A549 (cell line): ENCODE measurements at regions not wholly inside any gene's neighbourhood (a gene's known extent, or its start where the extent isn't known, plus 50 kb on each side); places are given as distances from the start of the nearest gene placed in this dataset.

ENCODE experiments used
- ATAC-seq, 2 experiments: fragments of 200-7000 bp in 1 of 2; fragments of >200 bp in 1 of 2; cut with Nextera tagmentation in 1 of 2; cut with Tn5 transposase in 1 of 2; 3 replicates each; pipeline versions ENCODE4 v1.8.0 to v1.9.1; 2018 to 2020; ENCODE audit warnings: mild to moderate bottlenecking in 1 of 2, moderate library complexity in 1 of 2
- CTCF ChIA-PET: fragments of 300-600 bp; sonication (Branson Sonifier 250); formaldehyde crosslinking; extraction: SDS; loops from one replicate; lab custom pipeline; 2021; ENCODE audit warnings: antibody characterized with exemption, inconsistent platforms; lab: Yijun Ruan, JAX
- POLR2A ChIA-PET: fragments of 350-600 bp; formaldehyde crosslinking; extraction: SDS; loops from one replicate; lab custom pipeline; 2021; ENCODE audit warnings: antibody characterized with exemption, inconsistent platforms; lab: Yijun Ruan, JAX
- DNase-seq, 2 experiments: peaks; one replicate each; pipeline versions ENCODE4 v3.0.0 to v3.0.0-alpha.2; 2011 to 2016; ENCODE audit warnings: low read depth in 1 of 2, low spot score in 1 of 2
- FAIRE-seq: peaks from 2 replicates; lab custom pipeline; 2011; peaks lifted over from hg19 to GRCh38; lab: Jason Lieb, UNC
- H3K27ac ChIP-seq, 2 experiments: fragments of >200 bp; sonication (Bioruptor Twin); formaldehyde crosslinking; 3 replicates each; pipeline ENCODE4 v1.5.1; 2016 to 2017
- H3K4me1 ChIP-seq: fragments of >200 bp; sonication (Bioruptor Twin); formaldehyde crosslinking; 3 replicates; pipeline ENCODE4 v1.6.1; 2016
- H3K4me2 ChIP-seq: fragments of >200 bp; sonication (Bioruptor Twin); formaldehyde crosslinking; 3 replicates; pipeline ENCODE4 v1.6.1; 2016
- H3K4me3 ChIP-seq: fragments of >200 bp; sonication (Bioruptor Twin); formaldehyde crosslinking; 3 replicates; pipeline ENCODE4 v1.5.1; 2016
- H3K9me3 ChIP-seq: fragments of >200 bp; sonication (Bioruptor Twin); formaldehyde crosslinking; 3 replicates; pipeline ENCODE4 v1.6.1; 2016
- ATOH8 ChIP-seq: fragments of 250-450 bp; sonication (Bioruptor Pico); IDR thresholded peaks from 2 replicates; pipeline ENCODE4 v1.5.0; 2020; ENCODE audit warnings: low read depth, mild to moderate bottlenecking, moderate library complexity
- BHLHE40 ChIP-seq: IDR thresholded peaks from 2 replicates; pipeline ENCODE4 v1.6.1; 2012; ENCODE audit warnings: low read depth, low read length, inconsistent platforms
- CBX2 ChIP-seq: fragments of 200-600 bp; sonication (generic); IDR thresholded peaks from 2 replicates; pipeline ENCODE4 v1.6.1; 2016; ENCODE audit warnings: low read depth, mild to moderate bottlenecking, borderline replicate concordance
- CEBPB ChIP-seq, 2 experiments: fragments of >200 bp in 1 of 2; sonication (Bioruptor Twin) in 1 of 2; formaldehyde crosslinking in 1 of 2; IDR thresholded peaks; 2 replicates each; pipeline ENCODE4 v1.6.1; 2012 to 2016
- E2F6 ChIP-seq: IDR thresholded peaks from 2 replicates; pipeline ENCODE4 v1.6.1; 2012; ENCODE audit warnings: low read depth, borderline replicate concordance
- EHF ChIP-seq: fragments of 250-450 bp; sonication (Bioruptor Pico); IDR thresholded peaks from 2 replicates; pipeline ENCODE4 v1.5.0; 2020; ENCODE audit warnings: mild to moderate bottlenecking
- FOXS1 ChIP-seq: fragments of 250-450 bp; sonication (Bioruptor Pico); IDR thresholded peaks from 2 replicates; pipeline ENCODE4 v1.5.0; 2020; ENCODE audit warnings: mild to moderate bottlenecking, moderate library complexity
- GATA3 ChIP-seq: IDR thresholded peaks from 2 replicates; pipeline ENCODE4 v1.6.1; 2012; ENCODE audit warnings: borderline replicate concordance
- HDAC2 ChIP-seq: fragments of 200-600 bp; sonication (generic); IDR thresholded peaks from 2 replicates; pipeline ENCODE4 v1.6.1; 2016
- HEYL ChIP-seq: fragments of 250-450 bp; sonication (Bioruptor Pico); IDR thresholded peaks from 2 replicates; pipeline ENCODE4 v1.8.0; 2021; ENCODE audit warnings: mild to moderate bottlenecking, moderate library complexity
- HMGXB4 ChIP-seq: fragments of 250-450 bp; sonication (Bioruptor Pico); IDR thresholded peaks from 2 replicates; pipeline ENCODE4 v1.5.0; 2021; ENCODE audit warnings: mild to moderate bottlenecking, moderate library complexity, borderline replicate concordance
- HOXA7 ChIP-seq: fragments of 250-450 bp; sonication (Bioruptor Pico); IDR thresholded peaks from 2 replicates; pipeline ENCODE4 v1.5.0; 2020; ENCODE audit warnings: mild to moderate bottlenecking, moderate library complexity
- MAFK ChIP-seq: fragments of 450-650 bp; IDR thresholded peaks from 2 replicates; pipeline ENCODE4 v1.6.1; 2014; ENCODE audit not compliant: partially characterized antibody
- NR3C1 ChIP-seq: fragments of >200 bp; sonication (Bioruptor Twin); formaldehyde crosslinking; IDR thresholded peaks from 3 replicates; pipeline ENCODE4 v1.6.1; 2017
- PBX3 ChIP-seq: IDR thresholded peaks from 2 replicates; pipeline ENCODE4 v1.6.1; 2012
- POLR2A ChIP-seq: IDR thresholded peaks from 2 replicates; pipeline ENCODE4 v1.6.1; 2012; ENCODE audit warnings: mild to moderate bottlenecking, low read length
- RAD21 ChIP-seq, 2 experiments: fragments of >200 bp in 1 of 2; sonication (Bioruptor Twin) in 1 of 2; formaldehyde crosslinking in 1 of 2; IDR thresholded peaks in 1 of 2; conservative IDR thresholded peaks in 1 of 2; 2 replicates in 1 of 2; 3 replicates in 1 of 2; pipeline ENCODE4 v1.6.1; 2012 to 2018; ENCODE audit warnings: inconsistent platforms in 1 of 2
- RCOR1 ChIP-seq: fragments of 150-350 bp; IDR thresholded peaks from 2 replicates; pipeline ENCODE4 v1.6.1; 2014; ENCODE audit warnings: antibody characterized with exemption, low read length, low read depth
- REST ChIP-seq: fragments of 200-600 bp; sonication (generic); IDR thresholded peaks from 2 replicates; pipeline ENCODE4 v1.6.1; 2016; ENCODE audit warnings: antibody characterized with exemption, mild to moderate bottlenecking, moderate library complexity
- RFX5 ChIP-seq: fragments of 450-650 bp; IDR thresholded peaks from 2 replicates; pipeline ENCODE4 v1.7.1; 2014; ENCODE audit warnings: antibody characterized with exemption, mild to moderate bottlenecking, moderate library complexity
- SREBF2 ChIP-seq: fragments of 450-650 bp; IDR thresholded peaks from 2 replicates; pipeline ENCODE4 v1.6.1; 2014; ENCODE audit warnings: mild to moderate bottlenecking, moderate library complexity
- TFCP2L1 ChIP-seq: fragments of 250-450 bp; sonication (Bioruptor Pico); IDR thresholded peaks from 2 replicates; pipeline ENCODE4 v1.5.0; 2021; ENCODE audit warnings: mild to moderate bottlenecking
- TP53 ChIP-seq: fragments of 250-450 bp; sonication (Bioruptor Pico); IDR thresholded peaks from 2 replicates; pipeline ENCODE4 v1.5.0; 2021; ENCODE audit warnings: mild to moderate bottlenecking, moderate library complexity
- ZC3H11A ChIP-seq: fragments of 450-650 bp; IDR thresholded peaks from 2 replicates; pipeline ENCODE4 v1.6.1; 2014; ENCODE audit warnings: antibody characterized with exemption, mild to moderate bottlenecking
- WGBS: methylation state at CpG from one replicate; pipeline ENCODE4 v1.1.6; 2017; ENCODE audit errors: missing lambda C conversion rate; 5-methylcytosine and 5-hydroxymethylcytosine counted together

GRCh38 chr5:98108497-98108896, 665.0 kb upstream of the RGMB start:
- DNase-seq = no peak
- no peak for ATAC-seq
- ChIA-PET CTCF (interaction anchor here (1.3 kb wide), 1 partner anchor 660 kb away, joined by 3 read pairs; no protein-coding TSS in a partner anchor), POLR2A (no interaction called here)
- WGBS = 25% methylated on average over 1 of the region's 1 CpG
- no peak overlapping the region for H3K27ac ChIP-seq
- no peak for FAIRE-seq
- no peak overlapping the region for H3K4me2 ChIP-seq
- H3K4me1 ChIP-seq = no peaks in the 10 kb centered on the region
- TF ChIP-seq ATOH8 (CRISPR knock-in tag) = no peak
- TF ChIP-seq HMGXB4 (CRISPR knock-in tag) = no peak
- TF ChIP-seq REST = no peak
- TF ChIP-seq RCOR1 = no peak
- TF ChIP-seq RFX5 = no peak
- TF ChIP-seq FOXS1 (CRISPR knock-in tag) = no peak
- TF ChIP-seq EHF = no peak
- no peak for TF ChIP-seq RAD21 (conservative IDR thresholded peaks at IDR 0.05 in 1 of 2, IDR thresholded peaks at IDR 0.05 in 1 of 2)
- TF ChIP-seq ZC3H11A = no peak
- no peak for TF ChIP-seq MAFK
- no peak for TF ChIP-seq GATA3
- TF ChIP-seq SREBF2 = no peak
- TF ChIP-seq E2F6 = no peak
- no peak for TF ChIP-seq CBX2
- H3K4me3 ChIP-seq = no peak overlapping the region
- H3K9me3 ChIP-seq = no peaks in the 10 kb centered on the region; the same call in 2 of the 3 replicates

GRCh38 chr5:98109561-98110006, 663.9 kb upstream of the RGMB start:
- H3K9me3 ChIP-seq = no peaks in the 10 kb centered on the region; the same call in 2 of the 3 replicates
- DNase-seq = no peak
- TF ChIP-seq BHLHE40 (no peak), HEYL (no peak), TP53 (CRISPR knock-in tag) (no peak), TFCP2L1 (CRISPR knock-in tag) (no peak), CEBPB (IDR thresholded peaks at IDR 0.05) (no peak), NR3C1 (no peak), POLR2A (no peak), HOXA7 (CRISPR knock-in tag) (no peak), PBX3 (no peak), HDAC2 (no peak)
- TF ChIP-seq, all 56 proteins: peak for 0
- no peak overlapping the region for H3K4me2 ChIP-seq
- WGBS = 0% methylated on average over 2 of the region's 2 CpGs
- no peak for ATAC-seq
- CTCF ChIA-PET = no interaction called here
- H3K27ac ChIP-seq = no peak overlapping the region
- POLR2A ChIA-PET = no interaction called here
- no peak for FAIRE-seq
- no peaks in the 10 kb centered on the region for H3K4me1 ChIP-seq
- no peak overlapping the region for H3K4me3 ChIP-seq
